ENCODE measurements at regions not wholly inside any gene's neighbourhood (a gene's known extent, or its start where the extent isn't known, plus 50 kb on each side); places are given as distances from the start of the nearest gene placed in this dataset.
A peak's percentile ranks its signal among the peaks of the same experiment; 100 is the strongest.

DNA sequence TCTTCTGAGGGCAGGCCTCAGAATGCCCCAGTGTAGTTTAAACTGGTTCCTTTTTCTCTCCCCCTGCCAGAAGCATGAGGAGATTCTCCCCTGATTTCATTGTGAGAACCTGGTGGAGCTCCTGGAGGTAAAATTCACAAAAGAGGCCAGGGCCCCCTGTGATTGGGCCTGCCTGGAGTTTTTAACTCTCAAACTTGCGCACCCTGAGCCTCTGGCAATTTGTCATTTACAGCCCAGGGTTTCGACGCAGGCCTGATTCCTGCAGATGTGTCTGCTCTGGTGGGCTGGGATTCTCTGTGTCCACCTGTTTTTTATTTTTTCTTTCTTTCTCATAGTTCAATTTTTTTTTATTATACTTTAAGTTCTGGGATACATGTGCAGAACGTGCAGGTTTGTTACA is 157.9 kb downstream of the ASB1 start:
- DNase-seq = peak; percentile 13

GRCh38 chr2:238585836-238586821 is 159.4 kb downstream of the ASB1 start:
- peak; percentile 59 for DNase-seq

GRCh38 chr2:238586931-238587775 is 160.4 kb downstream of the ASB1 start:
- peak; percentile 38 for DNase-seq

DNA sequence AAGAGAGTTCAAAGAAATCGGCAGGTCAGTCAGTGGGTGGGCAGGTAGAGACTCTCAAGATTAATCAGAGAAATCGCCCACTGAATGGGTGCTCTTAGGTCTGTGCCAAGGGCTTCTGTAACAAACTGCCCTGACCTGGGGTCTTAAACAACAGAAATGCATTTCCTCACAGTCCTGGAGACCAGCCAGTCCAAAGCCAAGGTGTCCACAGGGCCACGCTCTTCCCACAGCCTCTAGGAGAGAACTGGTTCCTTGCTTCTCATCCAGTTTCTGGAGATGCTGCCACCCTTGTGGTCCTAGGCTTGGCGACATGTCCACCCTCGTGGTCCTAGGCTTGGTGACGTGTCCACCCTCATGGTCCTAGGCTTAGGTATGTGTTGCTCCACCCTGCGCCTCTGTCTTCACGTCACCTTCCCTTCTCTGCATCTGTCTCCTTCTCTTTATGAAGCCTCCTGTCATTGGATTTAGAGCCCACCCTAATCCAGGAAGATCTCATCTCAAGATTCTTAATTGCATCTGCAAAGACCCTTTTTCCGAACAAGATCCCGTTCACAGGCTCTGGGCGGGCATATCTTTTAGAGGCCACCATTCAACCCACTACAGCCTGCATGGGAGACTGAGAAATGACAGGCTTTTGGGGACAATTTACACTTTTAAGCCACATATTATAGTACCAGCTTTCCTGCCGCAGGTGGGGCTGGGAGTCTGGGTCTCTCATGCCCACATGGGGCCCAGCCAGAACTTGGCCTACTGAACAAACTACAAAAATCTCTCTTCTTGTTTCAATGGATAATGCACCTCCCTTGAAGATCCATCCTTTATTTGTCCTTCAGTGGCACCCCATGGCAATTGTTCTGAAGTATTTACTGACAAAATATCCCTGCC is 161.3 kb downstream of the ASB1 start:
- DNase-seq = peak; percentile 10

- DNase-seq = peak; percentile 41
Measured at GRCh38 chr2:238589591-238590460, 163.1 kb downstream of the ASB1 start.

DNA sequence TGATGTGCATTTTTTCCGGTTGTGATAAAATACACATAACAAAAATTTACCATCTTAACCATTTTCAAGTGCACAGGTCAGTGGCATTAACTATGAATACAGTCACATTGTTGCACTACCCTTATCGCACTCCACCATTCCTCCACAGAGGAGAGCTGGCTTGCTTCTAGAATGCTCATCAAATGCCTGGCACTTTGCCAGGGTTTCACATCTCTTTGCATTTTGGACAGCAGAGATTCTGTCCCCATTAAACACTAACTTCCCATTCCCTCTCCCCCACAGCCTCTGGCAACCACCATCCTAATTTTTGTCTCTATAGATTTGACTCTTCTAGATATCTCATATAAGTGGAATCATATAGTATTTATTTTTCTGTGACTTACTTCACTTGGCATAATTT is 165.0 kb downstream of the ASB1 start:
- DNase-seq = no peak

DNA sequence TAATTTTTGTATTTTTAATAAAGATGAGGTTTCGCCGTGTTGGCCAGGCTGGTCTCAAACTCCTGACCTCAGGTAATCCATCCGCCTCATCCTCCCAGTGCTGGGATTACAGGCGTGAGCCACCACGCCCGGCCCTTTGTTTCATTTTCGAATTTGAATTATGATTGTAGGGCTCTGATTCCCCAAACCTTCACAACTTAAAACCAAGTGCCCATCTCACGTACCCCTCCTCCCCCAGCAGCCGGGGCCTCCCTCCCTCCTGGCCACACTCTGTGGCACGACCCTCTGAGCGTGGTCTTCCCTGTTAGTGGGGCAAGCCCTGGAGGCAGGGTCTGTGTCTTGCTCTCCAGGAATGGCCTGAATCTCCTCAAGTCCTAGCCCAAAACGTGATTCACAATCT is 166.5 kb downstream of the ASB1 start:
- no peak for DNase-seq

DNA sequence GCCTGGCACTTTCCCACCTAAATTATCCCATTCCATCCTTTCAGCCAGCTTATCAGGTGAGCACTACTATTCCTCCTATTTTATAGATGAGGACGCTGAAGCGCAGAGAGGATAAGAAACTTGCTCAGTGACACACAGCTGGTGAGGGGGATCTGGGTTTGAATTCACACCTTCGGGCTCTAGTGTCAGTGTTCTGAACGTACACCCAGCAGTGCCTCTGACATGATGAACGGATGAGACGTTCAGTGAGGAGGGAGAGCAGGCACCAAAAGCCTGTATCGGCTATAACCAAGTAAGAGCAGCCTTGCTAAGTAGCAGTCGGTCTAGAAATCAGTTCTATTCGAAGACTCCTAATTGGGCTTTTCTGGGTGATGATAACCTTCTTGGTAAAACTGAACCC is 167.0 kb downstream of the ASB1 start:
- DNase-seq = no peak

DNA sequence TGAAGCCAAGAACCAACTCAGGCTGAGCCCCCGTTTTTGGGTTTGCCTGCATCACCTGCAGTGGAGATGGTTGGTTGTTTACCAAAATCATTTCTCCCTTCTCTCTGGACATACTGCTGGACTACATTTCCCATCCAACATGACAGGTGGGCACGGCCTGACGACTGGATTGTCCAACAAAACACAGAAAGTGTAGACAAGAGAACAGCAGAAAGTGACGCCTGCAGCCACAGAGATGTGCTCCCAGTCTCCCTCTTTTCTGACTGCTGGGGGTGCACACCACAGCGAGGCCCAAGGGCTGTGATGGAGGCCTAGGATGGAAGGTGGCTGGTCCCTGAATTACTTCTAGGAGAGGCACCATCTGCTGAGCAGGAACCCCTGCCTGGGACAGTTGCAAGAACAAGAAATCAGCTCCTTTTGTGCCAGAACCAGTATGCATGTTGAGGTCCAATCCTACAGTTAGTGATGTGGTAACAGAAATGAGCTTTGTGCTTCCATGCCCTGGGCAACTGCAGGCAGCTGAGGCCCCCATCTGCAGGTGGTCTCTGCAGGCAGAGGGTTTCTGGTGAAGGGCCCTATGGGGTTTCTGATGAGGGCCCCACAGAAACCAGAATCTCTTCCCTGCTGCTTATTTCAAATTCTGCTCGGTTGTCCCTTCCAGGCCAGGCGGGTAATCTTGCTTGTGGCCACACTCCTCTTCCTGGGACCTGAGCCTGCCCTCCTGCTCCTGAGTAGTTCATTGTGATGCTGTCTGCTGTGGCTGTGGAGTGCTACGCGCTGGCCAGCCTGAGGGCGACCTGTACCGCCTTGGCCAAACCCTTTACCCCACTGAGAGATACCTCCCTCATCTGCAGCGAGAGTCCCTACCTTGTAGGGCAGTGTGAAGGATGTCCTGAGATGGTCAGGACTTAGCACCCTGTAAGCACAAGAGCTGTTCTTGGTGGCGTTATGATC is 168.3 kb downstream of the ASB1 start:
- DNase-seq = no peak

- DNase-seq = no peak
Measured at GRCh38 chr2:238595750-238596570, 169.2 kb downstream of the ASB1 start.

DNA sequence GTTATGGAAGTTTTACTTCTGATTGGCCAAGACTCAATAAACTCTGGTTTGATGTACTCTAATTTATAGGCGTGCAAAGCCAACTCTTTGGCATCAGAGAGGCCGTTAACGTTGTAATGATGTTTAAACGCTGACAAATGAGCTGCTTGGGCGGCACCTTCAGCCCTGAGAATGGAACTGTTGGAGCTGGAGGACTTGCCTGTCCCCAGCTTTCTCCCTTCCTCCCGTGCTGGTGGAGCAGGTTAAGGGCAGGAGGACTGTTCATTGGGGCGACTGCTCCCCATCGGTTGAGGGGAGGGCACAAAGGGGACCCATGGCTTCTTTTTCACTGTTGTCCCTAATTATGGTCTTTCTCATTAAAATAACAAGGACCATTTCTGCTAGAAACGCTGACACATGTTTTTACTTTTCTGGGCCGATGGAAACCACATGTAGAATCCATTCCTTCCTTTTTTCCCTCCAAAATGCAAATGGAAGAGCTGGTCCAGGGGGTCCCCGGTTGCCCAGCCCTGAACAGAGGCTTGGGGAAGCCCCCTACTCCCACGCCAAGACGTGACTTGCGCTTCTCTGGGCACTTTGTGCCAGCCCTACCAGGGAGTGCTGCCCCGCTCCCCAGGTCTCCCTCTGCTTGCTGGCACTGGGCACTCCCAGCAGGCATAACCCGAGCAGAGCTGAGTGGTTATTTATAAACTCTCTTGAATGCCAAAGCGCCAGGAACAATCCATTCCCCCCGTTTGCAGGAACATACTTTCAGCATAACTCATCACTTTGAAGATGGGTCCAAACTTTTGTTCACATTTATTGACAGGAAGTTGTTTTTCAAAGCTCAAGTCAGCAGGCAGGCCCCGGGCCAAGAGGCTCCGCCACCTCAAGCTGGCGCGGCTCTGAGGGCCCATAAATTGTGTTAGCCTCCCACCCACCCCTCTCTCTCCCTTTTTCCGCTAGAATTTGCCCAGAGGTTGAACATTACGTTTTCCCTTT is 170.1 kb downstream of the ASB1 start:
- DNase-seq = peak; percentile 74

GRCh38 chr2:238597638-238598528 is 171.2 kb downstream of the ASB1 start:
- no peak for DNase-seq

GRCh38 chr2:238598802-238599530 is 172.2 kb downstream of the ASB1 start:
- DNase-seq = no peak

DNA sequence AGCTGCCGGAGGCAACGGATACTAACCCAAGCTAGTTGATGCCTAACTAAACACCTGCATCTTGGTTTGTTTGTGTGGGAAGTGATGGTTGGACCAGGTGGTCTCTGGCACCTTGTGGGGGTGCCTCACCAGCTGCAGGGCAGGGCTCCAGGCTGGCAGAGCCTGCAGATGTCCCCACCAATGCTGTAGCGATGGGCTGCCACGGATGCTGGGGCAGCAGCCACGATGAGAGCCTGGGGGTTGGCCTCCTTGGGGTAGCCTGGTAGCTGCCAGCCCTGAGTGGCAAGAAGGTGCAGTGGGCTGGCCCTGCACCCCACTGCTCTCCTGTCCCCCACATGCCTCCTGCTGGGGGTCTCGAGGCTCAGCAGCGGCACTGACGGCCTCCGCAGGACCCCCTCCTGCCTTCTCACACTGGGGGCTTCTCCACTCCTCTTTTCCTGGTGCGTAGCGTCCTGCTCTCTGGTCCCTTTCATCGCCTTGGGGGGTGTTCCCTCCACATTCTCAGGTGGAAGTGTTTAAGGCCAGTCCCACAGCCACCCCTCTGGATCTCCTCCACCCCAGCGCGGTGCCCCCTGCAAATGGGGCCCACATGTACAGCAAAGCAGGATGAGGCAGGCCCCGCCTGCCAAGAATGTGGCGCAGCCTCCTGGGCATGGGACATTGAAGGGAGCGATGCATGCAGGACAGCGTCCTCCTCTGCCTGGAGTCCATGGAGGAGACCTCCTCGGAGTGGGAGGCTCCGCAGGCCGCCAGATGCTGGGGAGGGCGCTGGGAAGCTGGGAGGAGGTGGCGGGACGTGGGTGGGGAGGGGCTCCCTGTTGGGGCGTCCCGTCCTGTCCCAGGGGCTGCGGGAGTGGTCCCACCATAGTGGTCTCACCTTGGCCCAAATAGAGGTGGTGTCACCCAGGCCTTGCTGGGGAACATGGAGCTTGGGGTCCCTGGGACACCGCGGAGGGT is 173.1 kb downstream of the ASB1 start:
- no peak for DNase-seq

Measured in right forelimb (tissue), 1 donor.